Endothelial cell of umbilical vein (primary cell): ENCODE measurements at regions not wholly inside any gene's neighbourhood (a gene's known extent, or its start where the extent isn't known, plus 50 kb on each side); places are given as distances from the start of the nearest gene placed in this dataset.

Source experiments
- BruUV-seq: library from RNA; stranded (reverse); fragments of 400-500 nt; replicated peaks from 2 replicates; lab custom pipeline; 2021; lab: Mats Ljungman, UMichigan
- CTCF ChIA-PET: fragments of 300-600, 350-600 bp; sonication (Branson Sonifier 250); formaldehyde crosslinking; loops from one replicate; lab custom pipeline; 2021; ENCODE audit warnings: antibody characterized with exemption, inconsistent platforms; lab: Charles Lee
- POLR2A ChIA-PET: fragments of 300-600, 350-600 bp; sonication (Branson Sonifier 250); formaldehyde crosslinking; loops from one replicate; lab custom pipeline; 2021; ENCODE audit warnings: antibody characterized with exemption, inconsistent platforms; lab: Charles Lee
- DNase-seq: peaks from one replicate; pipeline ENCODE4 v3.0.0-alpha.2; 2011; ENCODE audit warnings: low read depth, low spot score
- FAIRE-seq: peaks from 2 replicates; lab custom pipeline; 2011; peaks lifted over from hg19 to GRCh38; lab: Jason Lieb, UNC
- H2AFZ ChIP-seq: 2 replicates; pipeline ENCODE4 v1.6.0; 2012; ENCODE audit warnings: low read depth, low read length, control low read depth, inconsistent platforms
- H3K27ac ChIP-seq: 2 replicates; pipeline ENCODE4 v1.5.1; 2011; ENCODE audit warnings: low read depth, mild to moderate bottlenecking, control low read depth, low read length, moderate library complexity; ENCODE audit not compliant: insufficient read depth
- H3K27me3 ChIP-seq, 2 experiments: 2 replicates each; pipeline versions ENCODE4 v1.6.0 to v1.6.1; 2011; ENCODE audit warnings: low read length in 2 of 2, mixed read lengths in 1 of 2; ENCODE audit not compliant: control insufficient read depth in 2 of 2, insufficient read depth in 2 of 2
- H3K36me3 ChIP-seq, 2 experiments: 2 replicates in 1 of 2; 3 replicates in 1 of 2; pipeline ENCODE4 v1.5.1; 2011; ENCODE audit warnings: low read length in 2 of 2, mild to moderate bottlenecking in 1 of 2, moderate library complexity in 1 of 2; ENCODE audit not compliant: control insufficient read depth in 2 of 2, insufficient read depth in 2 of 2; ENCODE audit errors: extremely low read depth in 1 of 2
- H3K4me1 ChIP-seq: 3 replicates; pipeline ENCODE4 v1.5.1; 2011; ENCODE audit warnings: mild to moderate bottlenecking, low read length; ENCODE audit not compliant: control insufficient read depth, insufficient read depth; ENCODE audit errors: extremely low read depth
- H3K4me2 ChIP-seq: 2 replicates; pipeline ENCODE4 v1.6.1; 2011; ENCODE audit warnings: low read length, control low read depth, mixed read lengths; ENCODE audit not compliant: insufficient read depth
- H3K4me3 ChIP-seq, 3 experiments: fragments of 200-600 bp in 1 of 3; sonication (generic), shearing (Covaris generic) in 1 of 3; replicated peaks in 1 of 3; 2 replicates each; pipeline ENCODE4 v1.5.1; 2011 to 2016; ENCODE audit warnings: control low read depth in 3 of 3, low read length in 3 of 3, mild to moderate bottlenecking in 2 of 3, inconsistent platforms in 1 of 3, low read depth in 1 of 3, moderate library complexity in 1 of 3; ENCODE audit not compliant: insufficient read depth in 1 of 3
- H3K79me2 ChIP-seq: 2 replicates; pipeline ENCODE4 v1.6.0; 2012; ENCODE audit warnings: low read length, inconsistent platforms; ENCODE audit not compliant: control insufficient read depth, insufficient read depth
- H3K9ac ChIP-seq: replicated peaks from 2 replicates; pipeline ENCODE3; 2011; ENCODE audit warnings: low read length, control low read depth; ENCODE audit not compliant: insufficient read depth; ENCODE audit errors: extremely low read depth
- H3K9me1 ChIP-seq: replicated peaks from 3 replicates; pipeline ENCODE4 v1.6.0; 2011; ENCODE audit warnings: mild to moderate bottlenecking, low read length; ENCODE audit not compliant: control insufficient read depth, insufficient read depth; ENCODE audit errors: extremely low read depth
- H3K9me3 ChIP-seq: replicated peaks from 2 replicates; pipeline ENCODE4 v1.5.1; 2012; ENCODE audit warnings: low read length, inconsistent platforms; ENCODE audit not compliant: control insufficient read depth, insufficient read depth
- H4K20me1 ChIP-seq: replicated peaks from 2 replicates; pipeline ENCODE3; 2011; ENCODE audit warnings: mild to moderate bottlenecking, low read length; ENCODE audit not compliant: control insufficient read depth, insufficient read depth; ENCODE audit errors: extremely low read depth
- EZH2 ChIP-seq: IDR thresholded peaks from 2 replicates; pipeline ENCODE4 v1.6.1; 2012; ENCODE audit warnings: borderline replicate concordance, low read depth, mild to moderate bottlenecking, moderate library complexity, low read length, inconsistent platforms; ENCODE audit not compliant: severe bottlenecking
- FOS ChIP-seq: IDR thresholded peaks from 2 replicates; pipeline ENCODE4 v1.6.1; 2011; ENCODE audit warnings: mild to moderate bottlenecking, low read length, moderate library complexity, borderline replicate concordance; ENCODE audit not compliant: insufficient read depth
- GATA2 ChIP-seq: IDR thresholded peaks from 2 replicates; pipeline ENCODE4 v1.7.0; 2011; ENCODE audit warnings: low read depth, mild to moderate bottlenecking, moderate library complexity, mixed read lengths, low read length; ENCODE audit not compliant: insufficient read length, insufficient read depth
- JUN ChIP-seq: IDR thresholded peaks from 2 replicates; pipeline ENCODE4 v1.6.1; 2011; ENCODE audit warnings: borderline replicate concordance, low read depth; ENCODE audit not compliant: insufficient read length, insufficient read depth
- MYC ChIP-seq: IDR thresholded peaks from one replicate; pipeline ENCODE4 v1.6.1; 2011; ENCODE audit warnings: mild to moderate bottlenecking, low read depth, low read length
- POLR2A ChIP-seq: IDR thresholded peaks from 2 replicates; pipeline ENCODE4 v1.6.1; 2012; ENCODE audit warnings: low read depth, mild to moderate bottlenecking, control low read depth, low read length
- POLR2AphosphoS5 ChIP-seq: IDR thresholded peaks from 2 replicates; pipeline ENCODE4 v1.6.1; 2012; ENCODE audit warnings: low read depth, mild to moderate bottlenecking, control low read depth, low read length, moderate library complexity; ENCODE audit not compliant: insufficient read depth
- dilution Hi-C: fragments of 300-500 bp; cut with MboI; formaldehyde crosslinking; loops from one replicate; pipeline ENCODE4 v1.15.0; 2019; ENCODE audit warnings: low sequenced_read_pairs; ENCODE audit not compliant: extremely low pct_ligation_motif_present
- intact Hi-C: fragments of 100-400 bp; cut with micrococcal nuclease; formaldehyde crosslinking; loops from one replicate; pipeline ENCODE4 v1.10.0; 2022
- TF ChIP-seq, protein P1 (sequence below), 2 donors: IDR thresholded peaks; 1 replicate in 1 of 2; 2 replicates in 1 of 2; pipeline ENCODE4 v1.5.1; 2011; ENCODE audit warnings: low read length in 2 of 2, mild to moderate bottlenecking in 2 of 2, moderate library complexity in 2 of 2, control low read depth in 1 of 2, inconsistent platforms in 1 of 2, low read depth in 1 of 2; ENCODE audit not compliant: insufficient read depth in 1 of 2; ENCODE audit errors: extremely low read depth in 1 of 2
- TF ChIP-seq, protein P2 (sequence below): IDR thresholded peaks from 2 replicates; pipeline ENCODE4 v1.6.1; 2011; ENCODE audit not compliant: insufficient read depth, insufficient read length

GRCh38 chr2:83155826-83156225 is 1303.3 kb downstream of the SUCLG1 start:
- TF ChIP-seq GATA2 (no peak), FOS (no peak), MYC (no peak), POLR2AphosphoS5 (no peak), POLR2A (no peak), JUN (no peak), EZH2 (no peak)
- TF ChIP-seq, protein P1, sequence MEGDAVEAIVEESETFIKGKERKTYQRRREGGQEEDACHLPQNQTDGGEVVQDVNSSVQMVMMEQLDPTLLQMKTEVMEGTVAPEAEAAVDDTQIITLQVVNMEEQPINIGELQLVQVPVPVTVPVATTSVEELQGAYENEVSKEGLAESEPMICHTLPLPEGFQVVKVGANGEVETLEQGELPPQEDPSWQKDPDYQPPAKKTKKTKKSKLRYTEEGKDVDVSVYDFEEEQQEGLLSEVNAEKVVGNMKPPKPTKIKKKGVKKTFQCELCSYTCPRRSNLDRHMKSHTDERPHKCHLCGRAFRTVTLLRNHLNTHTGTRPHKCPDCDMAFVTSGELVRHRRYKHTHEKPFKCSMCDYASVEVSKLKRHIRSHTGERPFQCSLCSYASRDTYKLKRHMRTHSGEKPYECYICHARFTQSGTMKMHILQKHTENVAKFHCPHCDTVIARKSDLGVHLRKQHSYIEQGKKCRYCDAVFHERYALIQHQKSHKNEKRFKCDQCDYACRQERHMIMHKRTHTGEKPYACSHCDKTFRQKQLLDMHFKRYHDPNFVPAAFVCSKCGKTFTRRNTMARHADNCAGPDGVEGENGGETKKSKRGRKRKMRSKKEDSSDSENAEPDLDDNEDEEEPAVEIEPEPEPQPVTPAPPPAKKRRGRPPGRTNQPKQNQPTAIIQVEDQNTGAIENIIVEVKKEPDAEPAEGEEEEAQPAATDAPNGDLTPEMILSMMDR (IDR thresholded peaks at IDR 0.05; ENCODE audit: extremely low read depth in 1 of 2, insufficient read depth in 1 of 2, low read depth in 1 of 2, low read length in 2 of 2), result no peak
- TF ChIP-seq, protein P2, sequence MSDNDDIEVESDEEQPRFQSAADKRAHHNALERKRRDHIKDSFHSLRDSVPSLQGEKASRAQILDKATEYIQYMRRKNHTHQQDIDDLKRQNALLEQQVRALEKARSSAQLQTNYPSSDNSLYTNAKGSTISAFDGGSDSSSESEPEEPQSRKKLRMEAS, result no peak

More at GRCh38 chr2:83155826-83156225, 1303.3 kb downstream of the SUCLG1 start:
- ChIA-PET CTCF (no interaction called here), POLR2A (no interaction called here)
- H3K27me3 ChIP-seq, result no peaks in the 10 kb centered on the region
- intact Hi-C loops, result no loop called here
- DNase-seq, result no peak
- H3K4me2 ChIP-seq, result no peak overlapping the region
- no TSS peak for BruUV-seq
- no peaks in the 10 kb centered on the region for H3K9me1 ChIP-seq
- no peak overlapping the region for H3K4me3 ChIP-seq
- H2AFZ ChIP-seq, result no peak overlapping the region
- no peaks in the 10 kb centered on the region for H3K4me1 ChIP-seq
- H3K79me2 ChIP-seq, result no peaks in the 10 kb centered on the region
- H3K36me3 ChIP-seq, result no peaks in the 10 kb centered on the region
- H4K20me1 ChIP-seq, result no peaks in the 10 kb centered on the region
- H3K27ac ChIP-seq, result no peak overlapping the region
- H3K9me3 ChIP-seq, result no peaks in the 10 kb centered on the region
- dilution Hi-C loops, result no loop called here
- H3K9ac ChIP-seq, result no peak overlapping the region
- FAIRE-seq, result no peak
